ENCODE measurements at regions not wholly inside any gene's neighbourhood (a gene's known extent, or its start where the extent isn't known, plus 50 kb on each side); places are given as distances from the start of the nearest gene placed in this dataset.
"Not testable (repeated sequence)": the region's sequence is repeated elsewhere in the genome, so short reads cannot be mapped to it uniquely, and the experiment has no call there.

- not testable (repeated sequence) for TF ChIP-seq FOXM1 (IDR thresholded peaks at IDR 0.05; ENCODE audit: low read depth); CTCF (IDR thresholded peaks at IDR 0.05); EP300 (IDR thresholded peaks at IDR 0.05; ENCODE audit: borderline replicate concordance in 1 of 2, low read depth in 1 of 2, low read length in 1 of 2); RFX5 (IDR thresholded peaks at IDR 0.05; ENCODE audit: low read length); POLR2AphosphoS5 (IDR thresholded peaks at IDR 0.05; ENCODE audit: low read depth, low read length); USF1 (IDR thresholded peaks at IDR 0.05; ENCODE audit: borderline replicate concordance, low read depth); TAF1 (IDR thresholded peaks at IDR 0.05; ENCODE audit: borderline replicate concordance, low read depth, low read length); SMC3 (IDR thresholded peaks at IDR 0.05; ENCODE audit: low read depth, low read length); USF2 (IDR thresholded peaks at IDR 0.05; ENCODE audit: borderline replicate concordance, low read depth, low read length); EZH2phosphoT487 (IDR thresholded peaks at IDR 0.05; ENCODE audit: borderline replicate concordance, low read depth); RCOR1 (IDR thresholded peaks at IDR 0.05; ENCODE audit: low read length)
Measured at GRCh38 chr5:176030361-176031117, 62.4 kb upstream of the THOC3 start.
